GM12872 (cell line): ENCODE measurements at regions not wholly inside any gene's neighbourhood (a gene's known extent, or its start where the extent isn't known, plus 50 kb on each side); places are given as distances from the start of the nearest gene placed in this dataset.

ENCODE experiments used
- CTCF ChIP-seq: IDR thresholded peaks from 3 replicates; pipeline ENCODE4 v1.5.1; 2011; ENCODE audit warnings: low read depth, mild to moderate bottlenecking, low read length, moderate library complexity; ENCODE audit not compliant: insufficient read depth

DNA sequence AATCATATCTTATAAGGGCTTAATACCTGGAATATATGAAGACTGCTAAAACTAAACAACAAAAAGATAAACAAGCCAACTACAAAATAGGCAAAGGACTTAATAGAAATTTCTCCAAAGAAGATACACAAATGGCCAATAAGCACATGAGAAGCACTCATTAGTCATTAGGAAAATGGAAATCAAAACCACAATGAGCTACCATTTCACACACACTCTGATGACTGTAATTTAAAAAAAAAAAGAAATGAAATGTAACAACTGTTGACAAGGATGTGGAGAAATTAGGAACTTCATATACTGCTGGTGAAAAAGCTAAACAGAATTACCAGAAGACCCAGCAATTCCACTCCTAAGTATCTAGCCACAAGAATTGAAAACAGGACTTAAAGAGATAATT is 374.2 kb upstream of the ZP4 start:
- TF ChIP-seq CTCF, result no peak

DNA sequence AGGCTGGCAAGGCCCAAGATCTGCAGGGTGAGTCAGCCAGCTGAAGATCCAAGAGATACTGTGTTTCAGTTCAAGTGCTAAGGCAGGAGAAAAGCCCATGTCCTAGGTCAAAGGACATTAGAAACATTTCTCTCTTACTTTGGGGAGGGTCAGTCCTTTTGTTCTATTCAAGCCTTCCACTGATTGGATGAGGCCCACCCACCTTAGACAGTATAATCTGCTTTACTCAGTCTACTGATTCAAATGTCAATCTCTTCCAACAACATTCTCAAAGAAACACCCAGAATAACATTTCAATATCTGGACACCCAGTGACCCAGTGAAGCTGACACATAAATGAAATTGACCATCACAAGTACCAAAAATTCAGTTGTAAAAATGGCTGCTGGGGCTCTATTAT is 367.8 kb upstream of the ZP4 start:
- TF ChIP-seq CTCF, result no peak

- no peak for TF ChIP-seq CTCF
Observed at GRCh38 chr1:238257018-238257621, 366.4 kb upstream of the ZP4 start.

DNA sequence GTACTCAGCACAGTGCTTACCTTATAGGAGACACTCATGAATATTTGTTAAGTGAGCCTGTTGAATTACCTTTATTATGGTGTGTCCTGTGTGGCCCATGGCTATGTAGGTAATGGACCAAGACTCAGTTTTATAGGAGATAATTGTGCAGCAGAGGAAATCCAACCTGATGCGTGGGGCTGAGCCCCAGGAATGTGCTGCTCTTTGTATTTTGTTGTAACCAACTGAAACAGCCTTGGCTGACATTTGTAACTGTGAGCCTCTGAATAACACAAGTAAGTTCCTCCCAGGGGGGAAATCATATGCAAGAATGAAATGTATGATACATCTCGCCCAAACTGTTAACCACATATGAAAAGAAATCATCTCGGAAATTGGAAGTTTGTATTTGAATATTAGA is 364.2 kb upstream of the ZP4 start:
- TF ChIP-seq CTCF, result no peak

DNA sequence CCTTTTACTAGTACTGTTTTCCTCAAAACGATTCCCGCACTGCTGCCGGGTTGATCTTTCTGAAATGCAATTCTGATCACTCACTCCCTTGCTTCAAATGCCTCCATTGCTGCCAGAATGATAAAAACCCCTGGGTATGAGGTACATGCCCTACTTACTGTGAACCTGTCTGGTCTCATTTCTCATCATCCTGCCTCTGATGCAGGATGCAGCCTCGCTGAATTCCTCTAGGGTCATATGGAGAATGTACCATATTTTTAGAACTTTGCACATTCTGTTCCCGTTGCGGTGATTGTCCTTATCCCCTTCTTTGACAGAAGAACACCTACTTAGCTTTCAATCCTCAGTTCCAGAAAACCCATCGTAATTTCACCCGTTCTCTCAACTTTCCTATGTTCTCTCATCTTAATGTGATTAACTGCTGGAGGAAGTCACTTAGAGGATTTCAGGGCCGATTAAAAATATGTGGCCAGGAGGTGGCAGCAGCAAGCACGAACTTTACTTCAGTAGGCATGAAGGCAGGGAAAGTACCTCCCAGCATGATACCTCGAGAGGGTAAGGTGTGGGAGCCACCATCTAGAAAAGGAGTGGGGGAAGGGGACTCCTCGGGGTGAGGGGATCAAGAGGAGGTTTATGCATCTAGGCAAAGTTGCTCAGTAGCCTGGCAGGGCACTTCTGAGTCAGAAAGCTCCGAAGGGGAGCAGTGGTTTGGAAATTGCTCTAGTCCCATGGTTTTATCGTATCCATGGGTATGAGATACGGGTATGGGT is 361.5 kb upstream of the ZP4 start:
- peak; percentile 35; the same call in 1 of the 3 replicates for TF ChIP-seq CTCF

DNA sequence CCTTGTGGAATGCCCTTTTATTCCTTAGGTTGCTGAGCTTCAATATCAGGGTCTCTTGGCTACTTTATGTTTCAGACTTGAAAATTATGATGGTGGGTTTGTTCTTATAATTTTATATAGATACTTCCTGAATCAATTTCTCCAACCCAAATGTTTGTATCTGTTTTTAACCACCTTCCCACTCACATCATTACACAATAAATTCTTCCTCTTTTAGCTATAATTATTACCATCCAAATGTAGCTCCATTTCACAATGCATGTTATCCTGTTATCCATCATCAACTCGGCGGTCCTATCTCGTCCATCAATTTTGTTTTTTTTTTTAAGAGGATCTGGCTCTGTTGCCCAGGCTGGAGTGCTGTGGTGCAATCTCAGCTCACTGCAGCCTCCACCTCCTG is 357.6 kb upstream of the ZP4 start:
- TF ChIP-seq CTCF, result no peak

DNA sequence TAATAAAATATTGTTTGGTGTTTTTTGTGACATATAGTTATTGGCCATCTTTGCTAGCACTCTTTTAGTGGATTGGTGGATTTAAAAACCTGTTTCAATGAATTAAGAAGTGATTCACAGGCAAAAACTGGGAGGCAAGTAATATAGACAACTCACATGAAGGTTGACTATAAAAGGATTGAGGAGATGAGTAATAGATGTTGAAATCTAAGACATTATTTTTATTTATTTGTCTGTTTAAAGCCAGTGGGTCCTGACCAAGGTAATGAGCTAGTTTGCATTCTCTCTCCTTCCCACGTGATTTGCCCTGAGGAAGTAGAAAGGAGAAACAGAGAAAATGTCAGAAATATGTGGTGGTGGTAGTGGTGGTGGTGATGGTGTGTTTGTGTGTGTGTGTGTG is 351.5 kb upstream of the ZP4 start:
- no peak for TF ChIP-seq CTCF
